ENCODE measurements at regions not wholly inside any gene's neighbourhood (a gene's known extent, or its start where the extent isn't known, plus 50 kb on each side); places are given as distances from the start of the nearest gene placed in this dataset.

GRCh38 chr13:83804356-83804962 lies 77.8 kb downstream of the SLITRK1 start:
- TF ChIP-seq ZNF384 (IDR thresholded peaks at IDR 0.05): no peak
- no peak for TF ChIP-seq TARDBP (IDR thresholded peaks at IDR 0.05)
